Neuronal stem cell (in vitro differentiated cells): ENCODE measurements at regions not wholly inside any gene's neighbourhood (a gene's known extent, or its start where the extent isn't known, plus 50 kb on each side); places are given as distances from the start of the nearest gene placed in this dataset.
A peak's percentile ranks its signal among the peaks of the same experiment; 100 is the strongest.
"Not testable (repeated sequence)": the region's sequence is repeated elsewhere in the genome, so short reads cannot be mapped to it uniquely, and the experiment has no call there.

ENCODE experiments used
- DNase-seq: peaks from one replicate; pipeline ENCODE4 v3.0.0-alpha.2; 2013; ENCODE audit warnings: low spot score
- H2AFZ ChIP-seq: one replicate; pipeline ENCODE4 v1.6.1; 2013; ENCODE audit warnings: mild to moderate bottlenecking, low read length, inconsistent platforms
- H2AK5ac ChIP-seq: 2 replicates; pipeline ENCODE4 v1.6.1; 2013; ENCODE audit warnings: low read depth, mild to moderate bottlenecking, inconsistent platforms, low read length, moderate library complexity, mixed read lengths
- H2BK120ac ChIP-seq: 2 replicates; pipeline ENCODE4 v1.6.1; 2013; ENCODE audit warnings: low read depth, mild to moderate bottlenecking, inconsistent platforms, low read length, moderate library complexity, mixed read lengths
- H2BK12ac ChIP-seq: one replicate; pipeline ENCODE4 v1.6.1; 2013; ENCODE audit warnings: low read length, inconsistent platforms
- H2BK15ac ChIP-seq: 2 replicates; pipeline ENCODE4 v1.6.1; 2013; ENCODE audit warnings: mild to moderate bottlenecking, low read length, inconsistent platforms, mixed read lengths
- H2BK5ac ChIP-seq: one replicate; pipeline ENCODE4 v1.6.1; 2013; ENCODE audit warnings: inconsistent platforms, mild to moderate bottlenecking, low read length, moderate library complexity
- H3K14ac ChIP-seq: one replicate; pipeline ENCODE4 v1.6.1; 2013; ENCODE audit warnings: low read length, inconsistent platforms
- H3K18ac ChIP-seq: 2 replicates; pipeline ENCODE4 v1.6.1; 2013; ENCODE audit warnings: low read length, inconsistent platforms
- H3K23ac ChIP-seq: 2 replicates; pipeline ENCODE4 v1.6.1; 2013; ENCODE audit warnings: low read depth, mild to moderate bottlenecking, mixed read lengths, low read length, inconsistent platforms; ENCODE audit not compliant: poor library complexity
- H3K27ac ChIP-seq: replicated peaks from 3 replicates; pipeline ENCODE4 v1.5.1; 2013; ENCODE audit warnings: low read length, inconsistent platforms
- H3K27me3 ChIP-seq, 3 experiments: 2 replicates each; pipeline ENCODE4 v1.6.1; 2013; ENCODE audit warnings: low read length in 3 of 3, mild to moderate bottlenecking in 2 of 3, inconsistent platforms in 1 of 3, low read depth in 1 of 3, mixed read lengths in 1 of 3, moderate library complexity in 1 of 3; ENCODE audit not compliant: control insufficient read depth in 3 of 3, insufficient read depth in 3 of 3
- H3K36me3 ChIP-seq, 2 donors: replicated peaks in 1 of 2; 2 replicates each; pipeline ENCODE4 v1.6.1; 2013; ENCODE audit warnings: low read length in 2 of 2; ENCODE audit not compliant: control insufficient read depth in 2 of 2, insufficient read depth in 2 of 2
- H3K4ac ChIP-seq: 2 replicates; pipeline ENCODE4 v1.6.1; 2013; ENCODE audit warnings: inconsistent platforms, mild to moderate bottlenecking, low read length, moderate library complexity
- H3K4me1 ChIP-seq, 2 donors: 1 replicate in 1 of 2; 2 replicates in 1 of 2; pipeline ENCODE4 v1.6.1; 2013; ENCODE audit warnings: low read length in 2 of 2, low read depth in 1 of 2; ENCODE audit not compliant: control insufficient read depth in 2 of 2, insufficient read depth in 1 of 2
- H3K4me2 ChIP-seq: one replicate; pipeline ENCODE4 v1.6.1; 2013; ENCODE audit warnings: mild to moderate bottlenecking, low read length, inconsistent platforms; ENCODE audit not compliant: insufficient read depth, poor library complexity, severe bottlenecking
- H3K4me3 ChIP-seq, 2 donors: 2 replicates each; pipeline ENCODE4 v1.5.1; 2013; ENCODE audit warnings: low read length in 2 of 2, mild to moderate bottlenecking in 2 of 2, inconsistent platforms in 1 of 2, moderate library complexity in 1 of 2
- H3K79me1 ChIP-seq: one replicate; pipeline ENCODE4 v1.6.1; 2013; ENCODE audit warnings: low read depth, mild to moderate bottlenecking, inconsistent platforms, low read length, moderate library complexity
- H3K9ac ChIP-seq: one replicate; pipeline ENCODE4 v1.6.1; 2013; ENCODE audit warnings: mild to moderate bottlenecking, low read depth, low read length, inconsistent platforms; ENCODE audit not compliant: poor library complexity
- H3K9me3 ChIP-seq, 2 donors: replicated peaks in 1 of 2; 2 replicates each; pipeline versions ENCODE3 to v1.6.1; 2013; ENCODE audit warnings: low read length in 2 of 2, mild to moderate bottlenecking in 2 of 2, inconsistent platforms in 1 of 2, low read depth in 1 of 2, mixed read lengths in 1 of 2, moderate library complexity in 1 of 2; ENCODE audit not compliant: control insufficient read depth in 2 of 2, insufficient read depth in 1 of 2
- H4K8ac ChIP-seq: one replicate; pipeline ENCODE4 v1.6.1; 2013; ENCODE audit warnings: low read depth, mild to moderate bottlenecking, inconsistent platforms, low read length, moderate library complexity
- H4K91ac ChIP-seq: one replicate; pipeline ENCODE4 v1.6.1; 2013; ENCODE audit warnings: low read length, low read depth, mild to moderate bottlenecking, inconsistent platforms; ENCODE audit not compliant: poor library complexity
- WGBS, 2 donors: extraction: QIAGEN DNeasy Blood & Tissue Kit; methylation state at CpG; one replicate each; pipeline ENCODE4 v1.1.7; 2013; ENCODE audit warnings: missing lambda C conversion rate in 2 of 2, mixed read lengths in 1 of 2; ENCODE audit not compliant: insufficient read length in 2 of 2, insufficient replicate concordance in 1 of 2; ENCODE audit errors: extremely low coverage in 2 of 2; 5-methylcytosine and 5-hydroxymethylcytosine counted together

GRCh38 chr17:31677681-31678080 is 181.4 kb downstream of the COPRS start:
- DNase-seq, result no peak
- no peak overlapping the region for H2BK15ac ChIP-seq
- no peak overlapping the region for H3K27ac ChIP-seq
- H3K36me3 ChIP-seq, result no peaks in the 10 kb centered on the region
- no peak overlapping the region for H3K4ac ChIP-seq
- H3K23ac ChIP-seq, result no peak overlapping the region
- no peak overlapping the region for H2BK5ac ChIP-seq
- no peak overlapping the region for H2AFZ ChIP-seq
- H3K9ac ChIP-seq, result no peak overlapping the region
- no peaks in the 10 kb centered on the region for H3K79me1 ChIP-seq
- no peak overlapping the region for H2BK120ac ChIP-seq
- no peak overlapping the region for H3K4me3 ChIP-seq
- H3K4me2 ChIP-seq, result no peak overlapping the region
- no peaks in the 10 kb centered on the region for H3K9me3 ChIP-seq
- no peak overlapping the region for H4K91ac ChIP-seq
- peak overlapping the region; percentile 76 for H3K18ac ChIP-seq
- no peak overlapping the region for H2BK12ac ChIP-seq
- no peak overlapping the region for H3K14ac ChIP-seq
- WGBS, 2 donors, result no CpG with 5 or more reads among the region's 6 CpGs
- H2AK5ac ChIP-seq, result no peak overlapping the region
- H3K4me1 ChIP-seq, result no peaks in the 10 kb centered on the region
- H3K27me3 ChIP-seq, result peaks cover 0 to 4% (median 0%) of the 10 kb centered on the region in 3 experiments
- H4K8ac ChIP-seq, result no peak overlapping the region

- Histone ChIP-seq H3K79me1 (no peaks in the 10 kb centered on the region), H3K4ac (no peak overlapping the region), H3K14ac (no peak overlapping the region), H3K36me3 (no peaks in the 10 kb centered on the region), H2BK15ac (no peak overlapping the region), H3K27me3 (peaks cover 0 to 4% (median 0%) of the 10 kb centered on the region in 3 experiments), H3K4me2 (no peak overlapping the region), H3K4me1 (no peaks in the 10 kb centered on the region), H4K8ac (no peak overlapping the region), H3K23ac (no peak overlapping the region), H2AFZ (no peak overlapping the region), H3K9me3 (no peaks in the 10 kb centered on the region), H3K18ac (no peak overlapping the region), H3K4me3 (no peak overlapping the region), H3K9ac (no peak overlapping the region), H2BK120ac (no peak overlapping the region), H4K91ac (no peak overlapping the region), H2BK12ac (no peak overlapping the region), H3K27ac (no peak overlapping the region), H2BK5ac (no peak overlapping the region), H2AK5ac (no peak overlapping the region)
- WGBS, 2 donors, result no CpG with 5 or more reads among the region's 4 CpGs
- no peak for DNase-seq
Measured at GRCh38 chr17:31677036-31677435, 182.0 kb downstream of the COPRS start.

- not testable (repeated sequence) for DNase-seq, H2BK120ac ChIP-seq, H3K27ac ChIP-seq, H4K91ac ChIP-seq, H2AFZ ChIP-seq, H2BK15ac ChIP-seq, H2BK5ac ChIP-seq, H2BK12ac ChIP-seq, H4K8ac ChIP-seq, H3K18ac ChIP-seq, H3K23ac ChIP-seq, H3K14ac ChIP-seq, H3K27me3 ChIP-seq, H3K4me3 ChIP-seq, H2AK5ac ChIP-seq, H3K9me3 ChIP-seq, H3K4me2 ChIP-seq, H3K4ac ChIP-seq, H3K9ac ChIP-seq, H3K36me3 ChIP-seq, H3K79me1 ChIP-seq, H3K4me1 ChIP-seq
- WGBS, 2 donors, result no CpG with 5 or more reads among the region's 5 CpGs
Measured at GRCh38 chr17:31675392-31675791, 183.7 kb downstream of the COPRS start.

- peaks cover 0 to 2% of the 10 kb centered on the region in 2 donors for H3K9me3 ChIP-seq
- H3K23ac ChIP-seq, result no peak overlapping the region
- no peaks in the 10 kb centered on the region for H3K79me1 ChIP-seq
- H2AK5ac ChIP-seq, result no peak overlapping the region
- H2BK5ac ChIP-seq, result no peak overlapping the region
- H3K9ac ChIP-seq, result no peak overlapping the region
- no peaks in the 10 kb centered on the region for H3K36me3 ChIP-seq
- H3K14ac ChIP-seq, result no peak overlapping the region
- H3K18ac ChIP-seq, result no peak overlapping the region
- peaks cover 0 to 4% (median 0%) of the 10 kb centered on the region in 3 experiments for H3K27me3 ChIP-seq
- H3K27ac ChIP-seq, result no peak overlapping the region
- no peak overlapping the region for H3K4ac ChIP-seq
- no peak overlapping the region for H2BK120ac ChIP-seq
- no peak overlapping the region for H4K8ac ChIP-seq
- H3K4me2 ChIP-seq, result no peak overlapping the region
- H4K91ac ChIP-seq, result no peak overlapping the region
- 100% methylated on average over 2 of the region's 5 CpGs; no CpG with 5 or more reads in 1 of the 2 donors for WGBS, 2 donors
- DNase-seq, result no peak
- no peak overlapping the region for H2BK12ac ChIP-seq
- no peak overlapping the region for H2AFZ ChIP-seq
- no peaks in the 10 kb centered on the region for H3K4me1 ChIP-seq
- no peak overlapping the region for H3K4me3 ChIP-seq
- H2BK15ac ChIP-seq, result no peak overlapping the region
Measured at GRCh38 chr17:31674717-31675349, 184.2 kb downstream of the COPRS start.
